22Rv1 (cell line): ENCODE measurements at regions not wholly inside any gene's neighbourhood (a gene's known extent, or its start where the extent isn't known, plus 50 kb on each side); places are given as distances from the start of the nearest gene placed in this dataset.

ENCODE experiments used
- H3K27ac ChIP-seq: fragments of 450-650 bp; 2 replicates; pipeline ENCODE4 v1.5.1; 2017
- ZFX ChIP-seq: fragments of 450-650 bp; IDR thresholded peaks from 2 replicates; pipeline ENCODE4 v1.6.1; 2017; ENCODE audit warnings: antibody characterized with exemption, borderline replicate concordance
- TF ChIP-seq, protein P1 (sequence below): fragments of 450-650 bp; IDR thresholded peaks from 2 replicates; pipeline ENCODE4 v1.5.1; 2017; ENCODE audit warnings: mild to moderate bottlenecking

DNA sequence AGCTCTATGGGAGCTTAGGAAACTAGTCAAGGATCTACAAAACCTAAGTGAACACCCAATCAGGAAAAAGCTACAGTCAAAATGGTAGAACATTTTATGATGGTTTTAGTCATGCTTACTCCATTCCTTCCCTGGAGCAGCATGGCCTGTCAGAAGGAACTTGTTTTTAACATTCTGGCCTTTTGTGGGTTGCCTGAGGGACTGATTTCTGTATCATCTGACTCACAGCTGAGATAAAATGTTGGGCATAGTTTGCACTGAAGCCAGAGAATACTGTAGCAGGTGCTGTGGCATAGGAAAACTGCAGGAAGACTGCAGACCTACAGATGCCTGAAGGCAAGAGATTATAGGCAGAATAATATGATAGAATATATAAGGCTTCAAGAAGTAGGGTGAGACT, 719.6 kb upstream of the GRAMD2B start:
- TF ChIP-seq, protein P1, sequence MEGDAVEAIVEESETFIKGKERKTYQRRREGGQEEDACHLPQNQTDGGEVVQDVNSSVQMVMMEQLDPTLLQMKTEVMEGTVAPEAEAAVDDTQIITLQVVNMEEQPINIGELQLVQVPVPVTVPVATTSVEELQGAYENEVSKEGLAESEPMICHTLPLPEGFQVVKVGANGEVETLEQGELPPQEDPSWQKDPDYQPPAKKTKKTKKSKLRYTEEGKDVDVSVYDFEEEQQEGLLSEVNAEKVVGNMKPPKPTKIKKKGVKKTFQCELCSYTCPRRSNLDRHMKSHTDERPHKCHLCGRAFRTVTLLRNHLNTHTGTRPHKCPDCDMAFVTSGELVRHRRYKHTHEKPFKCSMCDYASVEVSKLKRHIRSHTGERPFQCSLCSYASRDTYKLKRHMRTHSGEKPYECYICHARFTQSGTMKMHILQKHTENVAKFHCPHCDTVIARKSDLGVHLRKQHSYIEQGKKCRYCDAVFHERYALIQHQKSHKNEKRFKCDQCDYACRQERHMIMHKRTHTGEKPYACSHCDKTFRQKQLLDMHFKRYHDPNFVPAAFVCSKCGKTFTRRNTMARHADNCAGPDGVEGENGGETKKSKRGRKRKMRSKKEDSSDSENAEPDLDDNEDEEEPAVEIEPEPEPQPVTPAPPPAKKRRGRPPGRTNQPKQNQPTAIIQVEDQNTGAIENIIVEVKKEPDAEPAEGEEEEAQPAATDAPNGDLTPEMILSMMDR, result no peak
- H3K27ac ChIP-seq, result no peak overlapping the region

DNA sequence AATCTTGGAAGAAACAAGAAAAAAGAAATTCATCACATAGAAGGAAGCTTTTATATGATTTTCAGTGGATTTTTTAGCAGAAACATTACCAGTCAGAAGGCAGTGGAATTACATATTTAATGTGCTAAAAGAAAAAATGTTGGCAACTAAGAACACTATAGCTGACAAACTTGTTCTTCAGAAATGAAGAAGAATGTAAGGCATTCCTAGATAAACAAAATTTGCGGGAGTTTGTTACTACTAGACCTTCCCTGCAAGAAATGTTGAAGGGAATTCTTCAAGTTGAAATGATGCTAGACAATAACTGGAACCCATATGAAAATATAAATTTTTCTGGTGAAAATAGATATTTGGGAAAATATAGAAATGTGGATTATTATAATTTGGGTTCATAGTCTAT, 718.3 kb upstream of the GRAMD2B start:
- TF ChIP-seq ZFX, result no peak
- TF ChIP-seq, protein P1, result no peak
- H3K27ac ChIP-seq, result no peak overlapping the region

DNA sequence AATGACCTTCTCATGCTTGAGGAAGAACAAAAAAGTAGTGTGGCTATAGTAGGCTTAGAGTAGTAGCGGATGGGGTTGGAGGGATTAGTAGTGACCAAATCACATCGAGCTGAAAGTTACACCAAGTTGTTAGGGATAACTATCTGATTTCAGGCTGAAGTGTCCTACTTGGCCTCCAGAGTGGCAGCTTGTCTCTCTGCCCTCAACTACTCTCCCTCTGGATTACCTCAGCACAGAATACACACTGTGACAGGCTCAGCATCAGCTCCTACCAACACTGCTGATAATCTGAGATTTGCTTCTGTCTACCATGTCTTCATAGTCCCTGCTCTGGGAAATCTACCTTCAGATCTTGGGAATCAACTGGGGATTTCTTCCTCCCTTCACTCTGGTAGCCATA, 714.6 kb upstream of the GRAMD2B start:
- H3K27ac ChIP-seq, result no peak overlapping the region
- no peak for TF ChIP-seq ZFX
- TF ChIP-seq, protein P1, result no peak

DNA sequence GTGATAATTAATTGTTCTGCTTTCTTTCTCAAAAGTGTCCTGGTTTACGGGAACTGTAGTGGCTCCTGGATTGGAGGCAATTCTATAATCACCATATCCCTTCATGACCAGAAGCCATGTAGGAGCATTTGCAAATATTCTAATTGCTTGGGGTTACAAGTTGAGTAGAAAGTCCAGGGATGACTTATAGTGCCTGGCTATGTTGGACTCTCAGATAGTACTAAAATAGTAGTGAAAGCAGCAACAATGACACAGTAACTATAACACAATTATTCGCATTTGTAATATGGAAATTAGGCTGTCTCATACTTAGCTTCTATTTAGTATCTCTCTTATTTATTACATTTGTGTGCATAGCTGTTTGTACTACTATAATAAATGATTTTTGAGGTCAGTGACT, 712.5 kb upstream of the GRAMD2B start:
- H3K27ac ChIP-seq, result no peak overlapping the region
- TF ChIP-seq ZFX, result no peak
- TF ChIP-seq, protein P1, result no peak

DNA sequence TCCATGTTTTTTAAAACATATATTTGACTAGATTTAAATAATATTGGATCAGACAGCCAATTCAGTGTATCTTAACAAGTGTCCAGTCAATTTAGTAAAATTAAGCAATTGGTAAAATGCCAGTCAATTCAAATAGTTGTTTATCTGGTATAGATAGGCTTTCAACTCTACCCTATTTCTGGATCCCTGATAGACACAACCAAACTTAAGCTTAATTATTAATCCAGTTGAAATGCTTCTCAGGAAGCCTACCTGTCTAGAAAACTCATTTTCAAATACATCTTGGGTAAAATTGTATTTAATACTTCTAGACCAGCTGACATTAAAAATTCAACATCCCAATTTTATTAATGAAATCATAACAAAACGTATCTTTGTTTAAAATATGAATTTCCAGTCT, 710.8 kb upstream of the GRAMD2B start:
- H3K27ac ChIP-seq, result no peak overlapping the region
- TF ChIP-seq, protein P1, result no peak
- no peak for TF ChIP-seq ZFX

DNA sequence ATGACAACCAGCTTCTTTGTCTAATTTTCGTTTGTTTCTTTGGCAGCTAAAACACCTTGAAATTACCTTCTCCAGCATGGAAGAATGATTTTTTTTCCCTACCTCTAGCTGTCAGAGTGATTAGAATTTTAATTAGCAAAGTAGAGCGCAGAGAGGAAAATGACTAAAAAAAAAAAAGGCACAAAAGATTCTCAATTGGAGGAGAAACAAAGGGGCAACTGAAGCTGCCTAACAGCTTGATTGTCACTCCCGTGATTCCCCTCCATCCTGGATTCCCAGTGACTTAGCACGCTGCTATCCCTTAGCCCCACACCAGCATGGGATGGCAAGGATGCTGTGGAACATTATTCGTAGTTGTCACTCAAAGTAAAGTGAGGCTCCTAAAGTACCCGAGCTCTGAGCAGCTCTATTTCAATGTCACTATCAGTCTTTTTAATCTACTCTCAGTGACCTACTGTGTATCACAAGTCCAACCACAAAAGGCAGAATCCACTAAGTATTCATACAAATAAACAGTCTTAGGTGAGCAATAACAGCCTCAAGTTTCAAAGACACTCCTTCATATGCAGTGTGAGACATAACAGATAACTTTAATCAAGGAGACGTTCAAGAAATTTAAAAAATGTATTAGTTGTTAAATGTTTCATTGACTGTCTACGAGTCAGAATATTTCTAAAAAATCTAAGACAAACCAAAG, 710.0 kb upstream of the GRAMD2B start:
- no peak for TF ChIP-seq ZFX
- TF ChIP-seq, protein P1, result no peak
- no peak overlapping the region for H3K27ac ChIP-seq

DNA sequence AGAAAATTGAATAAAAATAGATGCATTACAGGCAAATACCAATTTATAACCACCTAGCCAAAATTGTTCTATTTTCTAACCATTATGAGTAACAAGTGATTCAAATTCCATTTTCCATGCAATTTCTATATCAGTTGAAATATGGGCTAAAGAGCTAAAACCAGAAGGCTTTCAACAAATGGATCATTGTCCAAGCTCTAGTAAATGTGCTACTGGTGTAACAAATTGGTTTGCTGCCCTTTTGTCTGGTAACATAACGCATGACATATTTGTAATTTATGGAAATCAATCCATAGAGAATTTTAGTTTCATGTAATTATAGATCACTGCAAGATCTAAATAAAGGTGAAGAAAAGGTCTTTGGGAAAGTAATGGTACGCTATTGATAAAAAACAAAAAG, 708.0 kb upstream of the GRAMD2B start:
- TF ChIP-seq, protein P1, result no peak
- no peak for TF ChIP-seq ZFX
- no peak overlapping the region for H3K27ac ChIP-seq
